ENCODE measurements at regions not wholly inside any gene's neighbourhood (a gene's known extent, or its start where the extent isn't known, plus 50 kb on each side); places are given as distances from the start of the nearest gene placed in this dataset.

DNA sequence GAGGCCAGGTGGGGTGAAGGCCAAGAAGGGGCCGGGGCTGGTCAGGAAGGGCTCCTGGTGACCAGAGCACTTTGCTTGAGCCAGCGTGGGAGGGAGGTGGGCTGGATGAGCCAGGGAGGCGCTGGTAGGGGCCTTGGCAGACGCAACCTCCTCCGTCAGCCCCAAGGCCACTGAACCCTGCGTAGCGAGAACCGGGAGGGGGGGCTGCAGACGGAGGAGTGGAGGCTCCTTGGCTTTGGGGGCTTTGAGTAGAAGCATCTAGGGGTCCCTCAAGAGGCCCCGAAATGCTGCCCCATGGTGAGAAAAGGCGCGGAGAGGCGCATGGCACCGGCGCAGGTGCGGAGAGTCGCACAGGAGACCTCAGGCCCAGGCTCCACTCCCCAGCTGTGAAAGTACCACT is 1888.0 kb upstream of the CDH9 start:
- Histone ChIP-seq H3K36me3 (no peaks in the 10 kb centered on the region), H3K4me3 (no peak overlapping the region), H3K27ac (no peak overlapping the region), H3K27me3 (no peaks in the 10 kb centered on the region), H3K9me3 (no peaks in the 10 kb centered on the region), H3K4me1 (no peaks in the 10 kb centered on the region)
- no peak for TF ChIP-seq CTCF (IDR thresholded peaks at IDR 0.05)
- TF ChIP-seq POLR2AphosphoS5 (IDR thresholded peaks at IDR 0.05; ENCODE audit: insufficient read depth in 1 of 2, low read depth in 1 of 2) = no peak
- no peak for TF ChIP-seq POLR2A (IDR thresholded peaks at IDR 0.05)
- DNase-seq (ENCODE audit: extremely low spot score in 2 of 2) = no peak
- intact Hi-C loops (cut with DNase I) = no loop called here

GRCh38 chr5:28917631-28918030 is 1879.2 kb upstream of the CDH9 start:
- no peak for DNase-seq (ENCODE audit: extremely low spot score in 2 of 2)
- intact Hi-C loops (cut with DNase I) = no loop called here
- Histone ChIP-seq H3K9me3 (no peaks in the 10 kb centered on the region), H3K27ac (no peak overlapping the region), H3K4me1 (no peaks in the 10 kb centered on the region), H3K36me3 (no peaks in the 10 kb centered on the region), H3K27me3 (no peaks in the 10 kb centered on the region), H3K4me3 (no peak overlapping the region)
- TF ChIP-seq POLR2A (IDR thresholded peaks at IDR 0.05) (no peak), POLR2AphosphoS5 (IDR thresholded peaks at IDR 0.05; ENCODE audit: insufficient read depth in 1 of 2, low read depth in 1 of 2) (no peak), CTCF (IDR thresholded peaks at IDR 0.05) (no peak)

DNA sequence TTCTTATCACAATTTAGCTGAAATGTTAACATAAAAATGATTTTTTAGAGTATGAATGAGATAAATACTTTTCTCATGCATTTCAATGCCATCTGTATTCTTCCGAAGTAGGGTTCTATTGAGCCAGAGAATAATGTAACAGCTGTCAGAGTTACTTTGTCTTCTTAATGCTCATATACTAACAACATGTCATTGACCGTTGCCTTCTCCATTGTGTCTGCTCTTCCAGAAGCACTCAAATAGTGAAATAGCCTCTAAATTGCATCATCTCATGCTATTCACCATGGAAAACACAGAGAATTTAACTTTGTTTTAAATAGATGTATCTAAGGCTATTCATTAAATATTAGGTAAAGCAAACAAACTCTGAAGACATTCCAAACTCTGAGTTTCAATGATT is 1875.9 kb upstream of the CDH9 start:
- DNase-seq (ENCODE audit: extremely low spot score in 2 of 2) = no peak
- Histone ChIP-seq H3K4me3 (no peak overlapping the region), H3K9me3 (no peaks in the 10 kb centered on the region), H3K4me1 (no peaks in the 10 kb centered on the region), H3K27ac (no peak overlapping the region), H3K36me3 (no peaks in the 10 kb centered on the region), H3K27me3 (no peaks in the 10 kb centered on the region)
- intact Hi-C loops (cut with DNase I) = no loop called here
- no peak for TF ChIP-seq POLR2AphosphoS5 (IDR thresholded peaks at IDR 0.05; ENCODE audit: insufficient read depth in 1 of 2, low read depth in 1 of 2)
- TF ChIP-seq POLR2A (IDR thresholded peaks at IDR 0.05) = no peak
- no peak for TF ChIP-seq CTCF (IDR thresholded peaks at IDR 0.05)

- Histone ChIP-seq H3K36me3 (no peaks in the 10 kb centered on the region), H3K4me1 (no peaks in the 10 kb centered on the region), H3K4me3 (no peak overlapping the region), H3K27me3 (no peaks in the 10 kb centered on the region), H3K27ac (no peak overlapping the region), H3K9me3 (no peaks in the 10 kb centered on the region)
- no peak for DNase-seq (ENCODE audit: extremely low spot score in 2 of 2)
- TF ChIP-seq POLR2A (IDR thresholded peaks at IDR 0.05) (no peak), CTCF (IDR thresholded peaks at IDR 0.05) (no peak), POLR2AphosphoS5 (IDR thresholded peaks at IDR 0.05; ENCODE audit: insufficient read depth in 1 of 2, low read depth in 1 of 2) (no peak)
- intact Hi-C loops (cut with DNase I) = no loop called here
Measured at GRCh38 chr5:28903643-28904042, 1865.3 kb upstream of the CDH9 start.

DNA sequence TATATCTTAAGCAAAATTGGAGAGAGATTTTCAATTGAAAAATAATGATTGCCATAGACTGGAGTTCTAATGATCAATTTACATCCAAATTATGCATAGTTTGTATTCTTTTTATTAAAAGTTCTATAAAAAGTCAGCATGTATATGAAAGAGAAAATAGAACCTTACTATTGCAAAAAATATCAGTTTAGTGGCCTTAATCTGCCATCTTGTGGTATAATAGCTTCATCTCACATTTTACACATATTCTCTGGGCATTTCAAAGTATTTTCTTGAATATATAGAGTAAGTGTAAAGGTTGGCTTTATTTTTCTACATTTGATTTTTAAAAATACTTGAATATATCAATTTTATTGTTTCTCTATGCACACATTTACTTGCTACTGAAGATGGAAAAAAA is 1858.6 kb upstream of the CDH9 start:
- Histone ChIP-seq H3K27me3 (no peaks in the 10 kb centered on the region), H3K9me3 (no peaks in the 10 kb centered on the region), H3K27ac (no peak overlapping the region), H3K36me3 (no peaks in the 10 kb centered on the region), H3K4me1 (no peaks in the 10 kb centered on the region), H3K4me3 (no peak overlapping the region)
- DNase-seq (ENCODE audit: extremely low spot score in 2 of 2) = no peak
- intact Hi-C loops (cut with DNase I) = no loop called here
- TF ChIP-seq POLR2A (IDR thresholded peaks at IDR 0.05) = no peak
- no peak for TF ChIP-seq CTCF (IDR thresholded peaks at IDR 0.05)
- no peak for TF ChIP-seq POLR2AphosphoS5 (IDR thresholded peaks at IDR 0.05; ENCODE audit: insufficient read depth in 1 of 2, low read depth in 1 of 2)
